GM21576 (cell line): ENCODE measurements at regions not wholly inside any gene's neighbourhood (a gene's known extent, or its start where the extent isn't known, plus 50 kb on each side); places are given as distances from the start of the nearest gene placed in this dataset.
"Not testable (repeated sequence)": the region's sequence is repeated elsewhere in the genome, so short reads cannot be mapped to it uniquely, and the experiment has no call there.

Source experiments
- ATAC-seq: cut with Tn5 transposase; IDR thresholded peaks from one replicate; pipeline ENCODE4 v1.9.1; 2021; ENCODE audit warnings: mild to moderate bottlenecking, moderate library complexity; ENCODE audit not compliant: unreplicated experiment

- not testable (repeated sequence) for ATAC-seq
Observed at GRCh38 chr2:87258887-87259286, 237.2 kb upstream of the PLGLB1 start.

GRCh38 chr2:87262184-87262702 is 240.6 kb upstream of the PLGLB1 start:
- ATAC-seq, result not testable (repeated sequence)

- ATAC-seq, result not testable (repeated sequence)
Observed at GRCh38 chr2:87263868-87264518, 242.3 kb upstream of the PLGLB1 start.

GRCh38 chr2:87275192-87275591 is 253.5 kb upstream of the PLGLB1 start:
- not testable (repeated sequence) for ATAC-seq

- ATAC-seq, result not testable (repeated sequence)
Observed at GRCh38 chr2:87275974-87276629, 254.5 kb upstream of the PLGLB1 start.

- not testable (repeated sequence) for ATAC-seq
Observed at GRCh38 chr2:87276673-87277072, 255.0 kb upstream of the PLGLB1 start.

- ATAC-seq, result not testable (repeated sequence)
Observed at GRCh38 chr2:87277734-87278133, 256.1 kb upstream of the PLGLB1 start.

- not testable (repeated sequence) for ATAC-seq
Observed at GRCh38 chr2:87280596-87281355, 259.1 kb upstream of the PLGLB1 start.

- not testable (repeated sequence) for ATAC-seq
Observed at GRCh38 chr2:87283735-87284470, 262.3 kb upstream of the PLGLB1 start.

- ATAC-seq, result not testable (repeated sequence)
Observed at GRCh38 chr2:87284471-87284772, 262.8 kb upstream of the PLGLB1 start.

- not testable (repeated sequence) for ATAC-seq
Observed at GRCh38 chr2:87285139-87285538, 263.5 kb upstream of the PLGLB1 start.

- not testable (repeated sequence) for ATAC-seq
Observed at GRCh38 chr2:87290566-87291307, 269.1 kb upstream of the PLGLB1 start.

- ATAC-seq, result not testable (repeated sequence)
Observed at GRCh38 chr2:87291400-87292200, 270.0 kb upstream of the PLGLB1 start.

- not testable (repeated sequence) for ATAC-seq
Observed at GRCh38 chr2:87293931-87294594, 272.4 kb upstream of the PLGLB1 start.

- ATAC-seq, result not testable (repeated sequence)
Observed at GRCh38 chr2:87295135-87295534, 273.5 kb upstream of the PLGLB1 start.

GRCh38 chr2:87301349-87301748 is 279.7 kb upstream of the PLGLB1 start:
- ATAC-seq, result not testable (repeated sequence)

- not testable (repeated sequence) for ATAC-seq
Observed at GRCh38 chr2:87301871-87302270, 280.2 kb upstream of the PLGLB1 start.

- ATAC-seq, result not testable (repeated sequence)
Observed at GRCh38 chr2:87308621-87309020, 287.0 kb upstream of the PLGLB1 start.

GRCh38 chr2:87309785-87310184 is 288.1 kb upstream of the PLGLB1 start:
- not testable (repeated sequence) for ATAC-seq
